A673 (cell line): ENCODE measurements at regions not wholly inside any gene's neighbourhood (a gene's known extent, or its start where the extent isn't known, plus 50 kb on each side); places are given as distances from the start of the nearest gene placed in this dataset.

Experiments
- BruUV-seq: library from RNA; stranded (reverse); fragments of 400-500 nt; replicated peaks from 2 replicates; lab custom pipeline; 2021; lab: Mats Ljungman, UMichigan
- CTCF ChIA-PET: fragments of 300-600 bp; sonication (Branson Sonifier 250); formaldehyde crosslinking; loops from one replicate; lab custom pipeline; 2022; ENCODE audit warnings: antibody characterized with exemption; lab: Charles Lee
- POLR2A ChIA-PET: fragments of 300-600 bp; sonication (Branson Sonifier 250); formaldehyde crosslinking; loops from one replicate; lab custom pipeline; 2022; ENCODE audit warnings: antibody characterized with exemption; ENCODE audit not compliant: low non-redundant PET; lab: Charles Lee
- DNase-seq: peaks from one replicate; pipeline ENCODE4 v3.0.0-alpha.2; 2015; ENCODE audit warnings: low spot score
- H3K27ac ChIP-seq: fragments of 200-600 bp; sonication (generic); 2 replicates; pipeline ENCODE4 v1.5.1; 2016; ENCODE audit warnings: mixed run types, low read depth, mild to moderate bottlenecking, mixed read lengths, antibody characterized with exemption, low read length; ENCODE audit not compliant: poor library complexity, severe bottlenecking
- H3K27me3 ChIP-seq: fragments of 200-600 bp; sonication (generic); replicated peaks from 2 replicates; pipeline ENCODE4 v1.6.1; 2017; ENCODE audit warnings: mixed run types, low read depth, mild to moderate bottlenecking, mixed read lengths, antibody characterized with exemption, low read length; ENCODE audit not compliant: insufficient read depth, poor library complexity
- H3K36me3 ChIP-seq: fragments of 200-600 bp; sonication (generic); 2 replicates; pipeline ENCODE4 v1.6.1; 2016; ENCODE audit warnings: mixed run types, mild to moderate bottlenecking, mixed read lengths, antibody characterized with exemption, low read length; ENCODE audit not compliant: insufficient read depth, poor library complexity, severe bottlenecking
- H3K4me1 ChIP-seq: fragments of 200-600 bp; sonication (generic); 2 replicates; pipeline ENCODE4 v1.6.1; 2017; ENCODE audit warnings: mixed run types, mild to moderate bottlenecking, mixed read lengths, antibody characterized with exemption, low read length; ENCODE audit not compliant: insufficient read depth, poor library complexity, severe bottlenecking
- H3K4me3 ChIP-seq: fragments of 200-600 bp; sonication (generic); 2 replicates; pipeline ENCODE4 v1.5.1; 2016; ENCODE audit warnings: low read depth, mixed run types, mild to moderate bottlenecking, mixed read lengths, low read length; ENCODE audit not compliant: poor library complexity, severe bottlenecking
- H3K9me3 ChIP-seq: fragments of 200-600 bp; sonication (generic); 2 replicates; pipeline ENCODE4 v1.6.1; 2016; ENCODE audit warnings: mixed run types, low read depth, mild to moderate bottlenecking, mixed read lengths, antibody characterized with exemption, low read length; ENCODE audit not compliant: poor library complexity, severe bottlenecking
- CTCF ChIP-seq: fragments of 300-800, 200-600 bp; sonication (generic); conservative IDR thresholded peaks from 2 replicates; pipeline ENCODE4 v1.5.1; 2017; ENCODE audit warnings: low read depth, mild to moderate bottlenecking, antibody characterized with exemption, low read length, moderate library complexity, mixed read lengths
- EZH2 ChIP-seq: fragments of 200-600 bp; sonication (generic); IDR thresholded peaks from 2 replicates; pipeline ENCODE4 v1.6.1; 2017; ENCODE audit warnings: borderline replicate concordance, low read depth, mild to moderate bottlenecking, mixed read lengths, antibody characterized with exemption, low read length; ENCODE audit not compliant: poor library complexity, severe bottlenecking
- intact Hi-C: fragments of 100-400 bp; cut with micrococcal nuclease; formaldehyde crosslinking; loops from one replicate; pipeline ENCODE4 v1.10.0; 2022; ENCODE audit not compliant: unreplicated experiment

- Histone ChIP-seq H3K9me3 (no peaks in the 10 kb centered on the region), H3K27ac (no peak overlapping the region), H3K4me3 (no peak overlapping the region), H3K4me1 (no peaks in the 10 kb centered on the region), H3K27me3 (no peaks in the 10 kb centered on the region), H3K36me3 (no peaks in the 10 kb centered on the region)
- CTCF ChIA-PET = no interaction called here
- no peak for DNase-seq
- POLR2A ChIA-PET = no interaction called here
- no TSS peak for BruUV-seq
- intact Hi-C loops = no loop called here
- no peak for TF ChIP-seq CTCF
- no peak for TF ChIP-seq EZH2
Measured at GRCh38 chr5:27489701-27490100, 451.3 kb upstream of the CDH9 start.

GRCh38 chr5:27482663-27483062, 444.3 kb upstream of the CDH9 start:
- POLR2A ChIA-PET = no interaction called here
- H3K9me3 ChIP-seq = no peaks in the 10 kb centered on the region
- H3K36me3 ChIP-seq = no peaks in the 10 kb centered on the region
- DNase-seq = no peak
- H3K4me1 ChIP-seq = no peaks in the 10 kb centered on the region
- no peaks in the 10 kb centered on the region for H3K27me3 ChIP-seq
- H3K4me3 ChIP-seq = no peak overlapping the region
- H3K27ac ChIP-seq = no peak overlapping the region
- CTCF ChIA-PET = no interaction called here
- intact Hi-C loops = no loop called here
- no peak for TF ChIP-seq EZH2
- no peak for TF ChIP-seq CTCF
- no TSS peak for BruUV-seq

GRCh38 chr5:27479859-27480258, 441.5 kb upstream of the CDH9 start:
- Histone ChIP-seq H3K27me3 (no peaks in the 10 kb centered on the region), H3K27ac (no peak overlapping the region), H3K9me3 (no peaks in the 10 kb centered on the region), H3K36me3 (no peaks in the 10 kb centered on the region), H3K4me3 (no peak overlapping the region), H3K4me1 (no peaks in the 10 kb centered on the region)
- intact Hi-C loops = no loop called here
- no TSS peak for BruUV-seq
- ChIA-PET POLR2A (no interaction called here), CTCF (no interaction called here)
- DNase-seq = no peak
- TF ChIP-seq CTCF (no peak), EZH2 (no peak)
